Loucy (cell line): ENCODE measurements at regions not wholly inside any gene's neighbourhood (a gene's known extent, or its start where the extent isn't known, plus 50 kb on each side); places are given as distances from the start of the nearest gene placed in this dataset.

Experiments used
- H2AFZ ChIP-seq: fragments of 200-600 bp; sonication (generic); 2 replicates; pipeline ENCODE4 v1.6.0; 2016; ENCODE audit warnings: antibody characterized with exemption, mild to moderate bottlenecking, low read length, moderate library complexity
- H3F3A ChIP-seq: fragments of 200-600 bp; 2 replicates; pipeline ENCODE4 v1.6.0; 2016; ENCODE audit warnings: antibody characterized with exemption, low read depth, mild to moderate bottlenecking
- H3K27me3 ChIP-seq: fragments of 200-600 bp; sonication (generic); 2 replicates; pipeline ENCODE4 v1.6.1; 2014; ENCODE audit warnings: low read length, mild to moderate bottlenecking; ENCODE audit not compliant: insufficient read depth, poor library complexity, severe bottlenecking
- H3K36me3 ChIP-seq: fragments of 200-600 bp; sonication (generic); 2 replicates; pipeline ENCODE4 v1.6.1; 2016; ENCODE audit warnings: low read length; ENCODE audit not compliant: insufficient read depth
- H3K4me1 ChIP-seq: fragments of 200-600 bp; sonication (generic); 2 replicates; pipeline ENCODE4 v1.5.1; 2014; ENCODE audit warnings: low read length, mild to moderate bottlenecking; ENCODE audit not compliant: insufficient read depth, poor library complexity, severe bottlenecking
- H3K4me2 ChIP-seq: fragments of 200-600 bp; sonication (generic); 2 replicates; pipeline ENCODE4 v1.6.0; 2014; ENCODE audit warnings: antibody characterized with exemption, low read length, low read depth, mild to moderate bottlenecking; ENCODE audit not compliant: poor library complexity, severe bottlenecking
- H3K4me3 ChIP-seq: fragments of 200-600 bp; sonication (generic); 2 replicates; pipeline ENCODE4 v1.5.1; 2014; ENCODE audit warnings: low read length, mild to moderate bottlenecking, mixed read lengths; ENCODE audit not compliant: poor library complexity, severe bottlenecking
- H3K79me2 ChIP-seq: fragments of 200-600 bp; sonication (generic); 2 replicates; pipeline ENCODE4 v1.6.1; 2014; ENCODE audit warnings: low read length; ENCODE audit not compliant: insufficient read depth
- H3K9ac ChIP-seq: fragments of 200-600 bp; sonication (generic); 2 replicates; pipeline ENCODE4 v1.6.0; 2014; ENCODE audit warnings: mild to moderate bottlenecking, low read depth, low read length, moderate library complexity; ENCODE audit not compliant: poor library complexity, severe bottlenecking
- H3K9me2 ChIP-seq: fragments of 200-600 bp; sonication (generic); replicated peaks from 2 replicates; pipeline ENCODE4 v1.6.1; 2016; ENCODE audit warnings: low read depth, low read length, mixed read lengths
- H3K9me3 ChIP-seq: fragments of 200-600 bp; sonication (generic); 2 replicates; pipeline ENCODE4 v1.6.1; 2014; ENCODE audit warnings: mild to moderate bottlenecking, antibody characterized with exemption, low read length, low read depth; ENCODE audit not compliant: insufficient read depth
- H4K20me1 ChIP-seq: fragments of 200-600 bp; sonication (generic); 2 replicates; pipeline ENCODE4 v1.6.0; 2014; ENCODE audit warnings: antibody characterized with exemption, low read length, mild to moderate bottlenecking; ENCODE audit not compliant: insufficient read depth, poor library complexity, severe bottlenecking
- CTCF ChIP-seq: fragments of 200-600 bp; sonication (generic); conservative IDR thresholded peaks from 2 replicates; pipeline ENCODE4 v1.5.1; 2014; ENCODE audit warnings: mild to moderate bottlenecking, antibody characterized with exemption, low read length
- EZH2phosphoT487 ChIP-seq: fragments of 200-600 bp; IDR thresholded peaks from 2 replicates; pipeline ENCODE4 v1.6.1; 2018; ENCODE audit warnings: antibody characterized with exemption, mild to moderate bottlenecking, moderate library complexity, borderline replicate concordance

GRCh38 chr9:6160579-6160978 is 55.0 kb upstream of the IL33 start:
- TF ChIP-seq EZH2phosphoT487 (no peak), CTCF (no peak)
- H3K4me3 ChIP-seq: no peak overlapping the region
- H3F3A ChIP-seq: no peaks in the 10 kb centered on the region
- no peaks in the 10 kb centered on the region for H3K4me1 ChIP-seq
- no peak overlapping the region for H2AFZ ChIP-seq
- H3K9ac ChIP-seq: no peak overlapping the region
- 0 out of 2 replicates have a peak, but pooled peaks cover 3% of the 10 kb centered on the region for H3K9me3 ChIP-seq
- no peak overlapping the region for H3K4me2 ChIP-seq
- no peaks in the 10 kb centered on the region for H3K9me2 ChIP-seq
- H3K79me2 ChIP-seq: no peaks in the 10 kb centered on the region
- no peaks in the 10 kb centered on the region for H3K27me3 ChIP-seq
- no peaks in the 10 kb centered on the region for H3K36me3 ChIP-seq
- H4K20me1 ChIP-seq: no peaks in the 10 kb centered on the region

GRCh38 chr9:6153425-6153824 is 62.2 kb upstream of the IL33 start:
- H3K4me1 ChIP-seq: no peaks in the 10 kb centered on the region
- no peak overlapping the region for H2AFZ ChIP-seq
- H3K4me2 ChIP-seq: no peak overlapping the region
- no peak for TF ChIP-seq CTCF
- TF ChIP-seq EZH2phosphoT487: no peak
- no peaks in the 10 kb centered on the region for H4K20me1 ChIP-seq
- no peaks in the 10 kb centered on the region for H3K79me2 ChIP-seq
- 0 out of 2 replicates have a peak, but pooled peaks cover 3% of the 10 kb centered on the region for H3K9me3 ChIP-seq
- H3K27me3 ChIP-seq: no peaks in the 10 kb centered on the region
- no peak overlapping the region for H3K9ac ChIP-seq
- no peaks in the 10 kb centered on the region for H3K36me3 ChIP-seq
- no peaks in the 10 kb centered on the region for H3K9me2 ChIP-seq
- H3K4me3 ChIP-seq: no peak overlapping the region
- no peaks in the 10 kb centered on the region for H3F3A ChIP-seq

- Histone ChIP-seq H2AFZ (no peak overlapping the region), H3K27me3 (no peaks in the 10 kb centered on the region), H3K9me3 (0 out of 2 replicates have a peak, but pooled peaks cover 3% of the 10 kb centered on the region), H3K9ac (no peak overlapping the region), H3K4me1 (no peaks in the 10 kb centered on the region), H3K9me2 (no peaks in the 10 kb centered on the region), H3F3A (no peaks in the 10 kb centered on the region), H3K4me3 (no peak overlapping the region), H3K4me2 (no peak overlapping the region), H3K79me2 (no peaks in the 10 kb centered on the region), H3K36me3 (no peaks in the 10 kb centered on the region), H4K20me1 (no peaks in the 10 kb centered on the region)
- TF ChIP-seq EZH2phosphoT487 (no peak), CTCF (no peak)
Measured at GRCh38 chr9:6152788-6153187, 62.8 kb upstream of the IL33 start.
